Stomach (tissue), 4 donors: ENCODE measurements at regions not wholly inside any gene's neighbourhood (a gene's known extent, or its start where the extent isn't known, plus 50 kb on each side); places are given as distances from the start of the nearest gene placed in this dataset.

Experiments
- EP300 ChIP-seq: sonication (generic); formaldehyde crosslinking; IDR thresholded peaks from one replicate; pipeline ENCODE4 v1.6.1; 2017; ENCODE audit warnings: antibody characterized with exemption
- POLR2A ChIP-seq, 4 donors: fragments of 450-650 bp; IDR thresholded peaks; one replicate each; pipeline ENCODE4 v1.6.1; 2016; ENCODE audit warnings: antibody characterized with exemption in 4 of 4, control low read depth in 2 of 4, mild to moderate bottlenecking in 1 of 4, moderate library complexity in 1 of 4
- POLR2AphosphoS5 ChIP-seq, 3 donors: sonication (generic); formaldehyde crosslinking; IDR thresholded peaks; one replicate each; pipeline ENCODE4 v1.6.1; 2016; ENCODE audit warnings: antibody characterized with exemption in 3 of 3
- TF ChIP-seq, protein P1 (sequence below), 7 experiments: fragments of 450-650 bp in 4 of 7; fragments of 200-600 bp in 3 of 7; sonication (generic) in 3 of 7; IDR thresholded peaks; one replicate each; pipeline ENCODE4 v1.5.1; 2016 to 2019; ENCODE audit warnings: antibody characterized with exemption in 7 of 7, control low read depth in 2 of 7, mild to moderate bottlenecking in 1 of 7

DNA sequence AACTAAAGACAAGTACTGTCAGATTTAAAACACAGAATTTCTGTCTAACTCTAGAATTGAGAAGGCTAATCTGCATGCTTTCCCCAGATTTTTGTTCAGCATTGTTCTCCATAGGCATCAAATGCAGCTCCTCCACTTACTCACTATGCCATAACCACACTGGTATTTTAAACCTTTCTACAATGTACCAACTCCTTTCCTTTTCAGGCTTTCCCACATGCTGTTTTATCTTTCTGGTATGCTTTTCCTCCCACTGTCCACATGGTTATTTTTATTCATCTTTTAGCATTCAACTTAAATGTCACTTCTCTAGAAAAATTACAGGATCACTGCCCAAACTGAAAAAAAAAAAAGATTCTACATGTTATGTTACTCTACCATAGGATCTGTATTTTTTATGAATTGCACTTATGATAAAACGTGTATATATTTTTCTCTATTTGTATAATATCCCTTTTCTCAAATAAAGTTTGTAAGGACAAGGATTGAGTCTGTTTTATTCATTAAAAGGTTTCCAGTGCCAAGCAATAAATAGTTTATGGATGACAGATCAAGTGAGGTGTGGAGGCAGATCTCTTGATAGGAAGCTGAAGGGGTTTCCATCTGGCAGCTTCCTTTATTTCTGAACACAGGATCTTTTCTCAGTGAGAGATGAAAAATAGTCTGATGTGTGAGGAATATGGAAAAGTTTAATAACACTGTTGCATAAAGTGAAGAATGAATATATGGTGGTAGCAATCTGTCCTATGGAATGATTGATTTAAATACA is 1064.5 kb downstream of the ZPLD1 start:
- TF ChIP-seq, protein P1, sequence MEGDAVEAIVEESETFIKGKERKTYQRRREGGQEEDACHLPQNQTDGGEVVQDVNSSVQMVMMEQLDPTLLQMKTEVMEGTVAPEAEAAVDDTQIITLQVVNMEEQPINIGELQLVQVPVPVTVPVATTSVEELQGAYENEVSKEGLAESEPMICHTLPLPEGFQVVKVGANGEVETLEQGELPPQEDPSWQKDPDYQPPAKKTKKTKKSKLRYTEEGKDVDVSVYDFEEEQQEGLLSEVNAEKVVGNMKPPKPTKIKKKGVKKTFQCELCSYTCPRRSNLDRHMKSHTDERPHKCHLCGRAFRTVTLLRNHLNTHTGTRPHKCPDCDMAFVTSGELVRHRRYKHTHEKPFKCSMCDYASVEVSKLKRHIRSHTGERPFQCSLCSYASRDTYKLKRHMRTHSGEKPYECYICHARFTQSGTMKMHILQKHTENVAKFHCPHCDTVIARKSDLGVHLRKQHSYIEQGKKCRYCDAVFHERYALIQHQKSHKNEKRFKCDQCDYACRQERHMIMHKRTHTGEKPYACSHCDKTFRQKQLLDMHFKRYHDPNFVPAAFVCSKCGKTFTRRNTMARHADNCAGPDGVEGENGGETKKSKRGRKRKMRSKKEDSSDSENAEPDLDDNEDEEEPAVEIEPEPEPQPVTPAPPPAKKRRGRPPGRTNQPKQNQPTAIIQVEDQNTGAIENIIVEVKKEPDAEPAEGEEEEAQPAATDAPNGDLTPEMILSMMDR (IDR thresholded peaks at IDR 0.05) = no peak
- TF ChIP-seq POLR2AphosphoS5 (IDR thresholded peaks at IDR 0.05) (no peak), POLR2A (IDR thresholded peaks at IDR 0.05) (no peak), EP300 (no peak)
